Mucosa of descending colon (tissue), 3 donors: ENCODE measurements at regions not wholly inside any gene's neighbourhood (a gene's known extent, or its start where the extent isn't known, plus 50 kb on each side); places are given as distances from the start of the nearest gene placed in this dataset.

ENCODE experiments used
- ATAC-seq: fragments of 200-7000 bp; cut with Tn5 transposase; one replicate; pipeline ENCODE4 v1.9.1; 2020; ENCODE audit warnings: mild to moderate bottlenecking, moderate library complexity
- DNase-seq, 3 donors: peaks; one replicate each; pipeline ENCODE4 v3.0.0-alpha.2; 2020
- H3K36me3 ChIP-seq: fragments of 200-600 bp; one replicate; pipeline ENCODE4 v1.8.0; 2021; ENCODE audit warnings: low read depth, mild to moderate bottlenecking
- H3K4me1 ChIP-seq: fragments of 200-600 bp; one replicate; pipeline ENCODE4 v1.8.0; 2021; ENCODE audit warnings: low read depth, mild to moderate bottlenecking
- H3K4me3 ChIP-seq: fragments of 200-600 bp; one replicate; pipeline ENCODE4 v1.8.0; 2021; ENCODE audit warnings: mild to moderate bottlenecking
- H3K9me3 ChIP-seq: fragments of 200-600 bp; one replicate; pipeline ENCODE4 v1.8.0; 2021; ENCODE audit warnings: mild to moderate bottlenecking
- CTCF ChIP-seq: fragments of 200-600 bp; IDR thresholded peaks from one replicate; pipeline ENCODE4 v1.8.0; 2022; ENCODE audit warnings: antibody characterized with exemption, mild to moderate bottlenecking
- intact Hi-C, 2 donors: fragments of 100-400 bp; cut with DNase I in 1 of 2; cut with micrococcal nuclease in 1 of 2; formaldehyde crosslinking; loops; one replicate each; pipeline versions ENCODE4 v1.11.0 to v1.11.1; 2022; cut with DNase I, micrococcal nuclease
- donor health status: DM: no; HTN: no; CAD: no; lungs with moderate emphysema.
- donor health status: DM: no; HTN: no; CAD: no.
- donor health status: DM: no; HTN: yes; CAD: no.

- no peak for TF ChIP-seq CTCF
- H3K36me3 ChIP-seq = no peaks in the 10 kb centered on the region
- H3K4me1 ChIP-seq = no peaks in the 10 kb centered on the region
- ATAC-seq (no peak), DNase-seq (no peak)
- intact Hi-C loops = no loop called here
- no peak overlapping the region for H3K4me3 ChIP-seq
- peaks cover 24% of the 10 kb centered on the region for H3K9me3 ChIP-seq
Measured at GRCh38 chr18:11419338-11419737, 190.1 kb upstream of the SLC35G4 start.

GRCh38 chr18:11412811-11413210 is 196.6 kb upstream of the SLC35G4 start:
- Histone ChIP-seq H3K4me3 (no peak overlapping the region), H3K36me3 (no peaks in the 10 kb centered on the region), H3K4me1 (no peaks in the 10 kb centered on the region), H3K9me3 (peaks cover 23% of the 10 kb centered on the region)
- intact Hi-C loops = no loop called here
- ATAC-seq (no peak), DNase-seq (no peak)
- no peak for TF ChIP-seq CTCF

- intact Hi-C loops = no loop called here
- no peak for DNase-seq
- Histone ChIP-seq H3K4me1 (no peaks in the 10 kb centered on the region), H3K9me3 (peaks cover 31% of the 10 kb centered on the region), H3K4me3 (no peak overlapping the region), H3K36me3 (no peaks in the 10 kb centered on the region)
- ATAC-seq = no peak
- TF ChIP-seq CTCF = no peak
Measured at GRCh38 chr18:11411048-11411447, 198.3 kb upstream of the SLC35G4 start.

GRCh38 chr18:11408555-11409065 is 200.8 kb upstream of the SLC35G4 start:
- Histone ChIP-seq H3K4me1 (no peaks in the 10 kb centered on the region), H3K36me3 (no peaks in the 10 kb centered on the region), H3K4me3 (no peak overlapping the region), H3K9me3 (peaks cover 24% of the 10 kb centered on the region)
- intact Hi-C loops = no loop called here
- ATAC-seq = no peak
- TF ChIP-seq CTCF = no peak
- no peak for DNase-seq

GRCh38 chr18:11407940-11408339 is 201.5 kb upstream of the SLC35G4 start:
- H3K4me1 ChIP-seq = no peaks in the 10 kb centered on the region
- H3K36me3 ChIP-seq = no peaks in the 10 kb centered on the region
- intact Hi-C loops = no loop called here
- H3K4me3 ChIP-seq = no peak overlapping the region
- H3K9me3 ChIP-seq = peaks cover 19% of the 10 kb centered on the region
- TF ChIP-seq CTCF = no peak
- DNase-seq (no peak), ATAC-seq (no peak)

GRCh38 chr18:11405804-11406203 is 203.6 kb upstream of the SLC35G4 start:
- ATAC-seq = no peak
- peaks cover 30% of the 10 kb centered on the region for H3K9me3 ChIP-seq
- H3K4me1 ChIP-seq = no peaks in the 10 kb centered on the region
- DNase-seq = no peak
- H3K4me3 ChIP-seq = no peak overlapping the region
- TF ChIP-seq CTCF = no peak
- intact Hi-C loops = no loop called here
- no peaks in the 10 kb centered on the region for H3K36me3 ChIP-seq
